Stimulated activated CD8-positive, alpha-beta memory T cell treated with anti-CD3 and anti-CD28 coated beads, Interleukin-2, amount 100 ng/mL, for 1 hour (primary cell): ENCODE measurements at regions not wholly inside any gene's neighbourhood (a gene's known extent, or its start where the extent isn't known, plus 50 kb on each side); places are given as distances from the start of the nearest gene placed in this dataset.
"Not testable (repeated sequence)": the region's sequence is repeated elsewhere in the genome, so short reads cannot be mapped to it uniquely, and the experiment has no call there.

Source experiments
- DNase-seq, 2 donors: peaks; one replicate each; pipeline ENCODE4 v3.0.0-alpha.2; 2020; ENCODE audit warnings: low read depth in 2 of 2

DNA sequence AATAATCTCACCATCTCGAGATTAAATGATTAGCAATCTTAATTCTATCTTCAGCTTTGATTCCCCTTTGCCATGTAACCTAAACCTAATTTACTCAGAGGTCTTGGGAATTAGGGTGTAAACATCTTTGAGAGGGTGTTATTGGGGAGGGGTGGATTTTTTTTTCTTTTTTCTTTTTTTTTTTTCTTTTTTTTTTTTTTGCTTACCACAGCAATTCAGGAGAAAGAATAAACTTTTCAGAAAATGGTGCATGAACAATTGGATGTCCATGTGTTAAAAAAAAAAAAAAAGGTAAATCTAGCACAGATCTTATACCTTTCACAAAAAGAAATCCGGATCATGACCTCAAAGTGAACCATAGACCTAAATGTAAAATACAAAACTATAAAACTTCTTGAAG is 160.8 kb upstream of the FANCL start:
- DNase-seq: no peak

DNA sequence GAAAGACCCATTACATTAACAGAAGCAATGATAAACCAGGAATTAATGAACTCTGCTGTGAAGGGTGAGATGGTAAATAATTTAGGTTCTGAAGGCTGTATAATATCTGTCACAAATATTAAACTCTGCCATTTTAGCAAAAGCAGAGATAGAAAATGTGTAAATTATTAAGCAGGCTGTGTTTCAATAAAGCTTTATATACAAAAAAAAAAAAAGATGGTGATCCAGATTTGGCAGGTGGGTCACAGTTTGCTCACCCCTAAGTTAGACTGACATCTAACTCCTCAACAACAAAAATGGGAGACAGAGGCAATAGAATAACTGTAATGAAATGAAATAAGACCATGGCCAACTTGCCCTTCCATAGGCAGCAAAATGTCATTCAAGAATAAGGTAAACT is 157.3 kb upstream of the FANCL start:
- no peak for DNase-seq

DNA sequence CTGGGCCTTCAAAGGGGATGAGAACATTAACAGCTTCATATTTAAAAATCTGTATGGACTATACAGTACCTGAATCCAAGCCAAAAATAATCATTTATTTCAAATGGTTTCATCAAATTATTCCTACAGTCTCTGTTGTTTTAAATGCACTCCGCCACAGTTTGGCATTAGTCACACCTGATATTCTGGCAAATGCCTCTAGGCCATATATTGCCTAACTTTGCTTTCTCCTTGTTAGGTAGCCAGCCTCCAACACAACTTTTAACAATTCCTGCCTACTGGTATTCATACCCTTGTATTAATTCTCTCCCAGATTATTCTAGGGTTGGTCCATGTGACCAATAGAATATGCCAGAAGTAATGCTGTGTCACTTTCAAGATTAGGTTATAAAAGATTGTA is 146.6 kb upstream of the FANCL start:
- DNase-seq: no peak

DNA sequence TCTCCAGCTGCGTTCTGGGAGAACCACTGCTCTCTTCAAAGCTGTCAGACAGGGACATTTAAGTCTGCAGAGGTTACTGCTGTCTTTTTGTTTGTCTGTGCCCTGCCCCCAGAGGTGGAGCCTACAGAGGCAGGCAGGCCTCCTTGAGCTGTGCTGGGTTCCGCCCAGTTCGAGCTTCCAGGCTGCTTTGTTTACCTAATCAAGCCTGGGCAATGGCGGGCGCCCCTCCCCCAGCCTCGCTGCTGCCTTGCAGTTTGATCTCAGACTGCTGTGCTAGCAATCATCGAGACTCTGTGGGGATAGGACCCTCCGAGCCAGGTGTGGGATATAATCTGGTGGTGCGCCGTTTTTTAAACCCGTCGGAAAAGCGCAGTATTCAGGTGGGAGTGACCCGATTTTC is 145.8 kb upstream of the FANCL start:
- not testable (repeated sequence) for DNase-seq

DNA sequence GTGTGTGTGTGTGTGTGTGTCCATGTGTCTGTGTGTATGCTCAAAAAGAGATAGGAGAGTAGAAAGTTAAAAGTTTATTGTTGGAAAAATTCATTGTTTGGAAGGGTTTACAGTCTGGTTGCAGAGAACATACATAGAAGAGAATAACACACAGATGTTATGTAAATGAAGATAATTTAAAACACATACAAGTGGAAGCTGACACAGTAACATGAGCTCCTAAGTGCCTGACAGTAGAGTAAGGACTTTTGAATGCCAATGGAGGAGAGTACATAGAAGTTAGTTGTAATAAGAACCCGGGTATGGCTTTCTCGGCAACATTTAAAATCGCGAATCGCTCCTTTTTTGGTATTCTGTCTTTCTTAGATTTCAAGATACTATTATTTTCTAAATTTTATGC is 137.0 kb upstream of the FANCL start:
- no peak for DNase-seq

DNA sequence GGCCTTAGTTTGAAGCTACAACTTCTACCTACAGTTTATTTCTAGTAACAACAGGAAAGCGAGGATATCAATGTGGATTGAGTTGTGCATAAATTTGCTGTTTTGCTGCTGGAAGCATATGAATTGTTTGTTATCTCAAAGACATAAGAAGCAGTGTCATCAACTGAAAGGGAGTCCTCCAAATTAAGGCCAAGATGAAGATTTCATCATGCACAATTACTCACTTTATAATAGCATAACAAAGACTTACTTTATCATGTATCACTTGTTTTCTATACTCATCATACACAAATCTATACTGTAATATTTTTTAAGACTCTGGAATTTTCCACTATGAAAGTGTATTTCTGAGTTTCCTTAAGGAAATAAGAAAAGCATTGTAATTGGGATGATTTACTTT is 136.1 kb upstream of the FANCL start:
- no peak for DNase-seq

DNA sequence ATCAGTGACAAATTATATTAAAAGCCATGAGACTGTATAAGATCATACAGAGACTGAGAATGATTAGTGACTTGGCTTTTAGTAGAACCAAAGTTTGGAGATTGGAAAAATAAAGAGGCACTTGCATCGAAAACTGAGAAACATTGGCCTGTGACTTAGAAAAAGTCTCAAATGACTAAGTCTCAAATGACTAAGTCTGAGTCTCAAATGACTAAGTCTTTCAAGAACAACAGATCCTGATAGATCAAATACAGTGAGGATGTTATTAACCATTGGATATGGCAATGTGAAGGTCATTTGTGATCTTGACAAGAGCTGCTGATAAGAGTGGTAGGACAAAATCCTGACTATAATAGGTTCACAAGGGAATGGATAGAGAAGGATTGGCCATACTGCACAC is 135.5 kb upstream of the FANCL start:
- no peak for DNase-seq

DNA sequence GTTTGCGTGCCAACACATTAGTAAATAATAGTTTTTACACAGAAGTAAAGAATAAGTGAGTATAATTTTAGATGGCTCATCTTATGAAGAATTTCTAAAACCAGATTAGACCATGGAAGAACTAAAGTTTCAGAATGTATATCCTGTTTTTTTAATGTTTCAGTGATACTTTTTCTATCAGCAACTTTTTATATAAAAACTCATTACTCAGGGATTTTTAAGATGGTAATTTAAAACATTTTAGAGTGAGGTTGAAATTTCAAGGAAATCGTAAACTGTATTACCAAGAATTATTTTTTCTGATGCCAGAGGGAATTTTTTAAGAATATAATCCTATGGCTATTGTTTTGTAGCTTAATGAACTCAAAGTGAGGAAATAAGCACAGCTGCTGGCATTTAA is 128.5 kb upstream of the FANCL start:
- DNase-seq: no peak

DNA sequence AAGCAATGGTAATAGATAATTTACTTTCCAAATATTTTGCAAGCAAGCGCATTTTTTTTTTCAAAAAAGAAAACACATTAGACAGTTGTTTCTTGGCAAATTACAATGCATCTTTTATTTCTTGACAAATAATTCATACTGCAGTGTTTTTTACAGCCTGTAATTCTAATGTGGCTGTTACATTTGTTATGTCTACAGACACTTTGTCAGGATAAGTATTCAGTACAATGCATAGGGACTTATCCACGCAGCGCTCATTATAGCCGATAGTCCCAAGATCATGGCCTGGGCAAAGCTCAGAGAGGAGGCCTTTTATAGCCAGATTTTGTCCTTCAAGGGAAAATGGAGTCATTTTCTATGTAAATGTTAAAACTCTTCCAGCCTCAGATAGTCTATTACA is 123.0 kb upstream of the FANCL start:
- no peak for DNase-seq

DNA sequence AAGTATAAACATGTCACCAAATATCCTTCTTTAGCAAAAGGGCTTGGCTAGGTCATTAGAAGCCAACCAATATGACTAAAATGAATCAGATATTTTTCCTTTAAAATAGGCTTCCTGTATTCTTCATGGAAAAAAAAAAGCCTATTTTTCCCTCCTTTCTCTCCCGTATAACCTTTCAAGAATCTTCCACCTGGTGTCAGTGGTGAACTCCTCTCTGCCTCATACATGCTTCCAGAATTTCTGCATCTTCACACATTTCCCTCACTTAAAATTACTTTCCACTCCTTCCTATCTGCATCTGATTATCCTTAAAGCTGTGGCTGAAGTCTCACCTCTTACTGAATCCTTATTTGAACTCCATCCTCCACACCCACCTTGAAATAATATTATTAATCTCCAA is 116.9 kb upstream of the FANCL start:
- no peak for DNase-seq

DNA sequence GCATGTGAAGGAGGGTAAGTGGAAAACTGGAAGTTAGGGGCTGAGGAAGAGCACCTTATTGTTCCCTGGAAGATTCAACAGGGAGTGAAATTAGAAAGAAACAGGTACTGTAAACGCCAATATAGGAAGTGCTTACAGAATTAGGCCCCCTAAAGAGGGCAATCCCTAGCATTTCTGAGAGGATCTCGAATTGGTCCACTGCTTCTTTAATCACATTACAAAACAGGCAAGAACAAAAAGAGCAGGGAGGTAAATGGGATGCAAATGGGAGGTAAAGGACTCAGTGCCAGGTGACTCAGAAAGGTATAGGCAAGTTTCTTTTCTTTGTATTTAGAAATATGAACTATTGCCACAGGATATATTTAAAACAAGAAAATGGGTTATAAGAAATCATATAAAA is 116.4 kb upstream of the FANCL start:
- DNase-seq: no peak

DNA sequence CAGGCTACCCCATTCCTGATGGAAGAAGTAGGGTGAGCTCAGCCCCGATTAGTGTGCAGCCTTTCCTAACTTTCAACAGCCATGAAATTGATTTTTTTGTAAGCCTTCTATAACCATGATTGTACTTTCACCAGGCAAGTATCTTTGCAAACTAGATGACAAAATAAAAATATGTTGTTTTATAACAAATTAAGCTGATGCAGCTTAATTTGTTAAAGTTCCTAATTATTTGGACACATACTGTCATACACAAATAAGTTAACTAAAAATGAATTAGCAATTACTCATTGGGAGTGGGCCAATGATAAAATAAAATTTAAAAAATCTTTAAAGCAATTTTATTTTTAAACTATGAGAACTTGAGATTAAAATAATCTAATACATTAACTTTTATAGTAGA is 113.1 kb upstream of the FANCL start:
- no peak for DNase-seq

DNA sequence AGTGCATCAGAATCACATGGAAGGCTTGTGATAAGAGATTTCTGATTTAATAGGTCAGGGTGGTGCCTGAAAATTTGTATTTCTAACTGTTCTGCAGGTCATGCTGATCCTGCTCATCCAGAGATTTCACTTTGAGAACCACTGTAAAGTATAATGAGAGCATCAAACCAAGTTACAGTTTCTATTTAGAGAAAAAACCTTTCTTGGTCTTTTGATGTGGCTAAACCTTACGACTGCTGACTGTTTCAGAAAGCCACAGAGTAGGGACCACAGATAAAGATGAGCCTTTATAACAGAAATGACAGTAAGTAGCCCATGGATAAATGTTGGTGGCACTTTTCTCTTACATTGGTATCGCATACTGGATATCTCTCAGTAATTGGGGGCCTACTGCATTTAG is 109.4 kb upstream of the FANCL start:
- no peak for DNase-seq

DNA sequence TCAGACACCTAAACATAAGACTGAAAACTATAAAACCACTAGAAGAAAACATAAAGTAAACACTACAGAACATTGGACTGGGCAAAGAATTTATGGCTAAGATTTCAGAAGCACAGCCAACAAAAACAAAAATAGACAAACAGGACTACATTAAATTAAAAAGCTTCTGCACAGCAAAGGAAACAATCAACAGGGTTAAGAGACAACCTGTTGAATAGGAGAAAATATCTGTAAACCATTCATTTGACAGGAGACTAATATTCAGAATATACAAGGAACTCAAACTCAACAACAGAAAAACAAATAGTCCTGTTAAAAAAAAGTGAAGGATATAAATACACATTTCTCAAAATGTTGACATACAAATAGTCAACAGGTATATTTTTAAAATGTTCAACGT is 106.7 kb upstream of the FANCL start:
- no peak for DNase-seq

DNA sequence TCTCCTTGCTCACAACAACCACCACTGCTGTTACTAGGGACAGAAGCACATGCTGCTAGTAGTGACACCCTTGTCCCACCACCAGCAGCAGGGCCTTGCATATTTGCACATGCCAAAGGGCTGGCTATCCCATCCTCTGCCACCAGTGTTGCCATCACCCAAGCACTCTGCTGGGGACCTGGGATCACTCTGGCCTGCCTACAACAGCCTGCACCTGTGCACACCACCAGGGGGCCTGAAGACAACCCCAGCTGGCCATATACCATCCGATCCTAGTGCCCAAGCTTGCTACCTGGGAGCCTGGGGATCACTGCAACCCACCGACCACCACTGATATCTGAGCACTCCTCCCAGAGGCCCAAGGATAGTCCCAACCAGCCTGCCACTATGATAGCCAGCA is 99.9 kb upstream of the FANCL start:
- no peak for DNase-seq

DNA sequence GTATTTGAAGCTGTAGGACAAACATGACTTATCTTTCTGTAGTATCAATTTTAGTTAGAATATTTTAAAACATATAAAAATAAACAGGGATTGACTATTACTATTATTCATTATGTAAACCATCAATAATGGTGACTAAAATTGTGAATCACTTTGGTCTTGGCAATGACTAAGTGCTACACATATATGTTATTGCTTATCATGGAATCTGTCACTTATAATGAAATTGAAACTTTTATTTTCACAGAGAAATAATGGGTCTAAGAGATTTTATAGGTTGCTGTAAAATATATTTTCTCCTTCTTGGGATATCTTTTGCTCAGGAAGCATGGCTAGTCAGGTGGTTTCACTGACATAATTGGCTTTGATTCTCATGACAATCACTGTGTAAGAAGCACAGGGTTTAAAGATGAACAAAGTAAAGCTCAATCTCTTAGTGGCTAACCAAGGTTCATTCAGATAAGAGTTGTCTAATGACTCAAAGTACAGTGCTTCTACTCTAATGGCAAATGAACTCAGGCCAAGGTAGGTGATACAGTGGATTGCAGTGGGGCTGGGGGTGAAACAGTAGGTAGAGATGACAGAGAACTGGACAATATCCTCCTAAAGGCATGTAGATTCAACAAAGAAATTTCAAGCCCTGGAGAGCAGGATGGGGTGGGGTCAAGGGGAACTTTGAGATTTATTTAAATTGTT is 98.6 kb upstream of the FANCL start:
- no peak for DNase-seq

DNA sequence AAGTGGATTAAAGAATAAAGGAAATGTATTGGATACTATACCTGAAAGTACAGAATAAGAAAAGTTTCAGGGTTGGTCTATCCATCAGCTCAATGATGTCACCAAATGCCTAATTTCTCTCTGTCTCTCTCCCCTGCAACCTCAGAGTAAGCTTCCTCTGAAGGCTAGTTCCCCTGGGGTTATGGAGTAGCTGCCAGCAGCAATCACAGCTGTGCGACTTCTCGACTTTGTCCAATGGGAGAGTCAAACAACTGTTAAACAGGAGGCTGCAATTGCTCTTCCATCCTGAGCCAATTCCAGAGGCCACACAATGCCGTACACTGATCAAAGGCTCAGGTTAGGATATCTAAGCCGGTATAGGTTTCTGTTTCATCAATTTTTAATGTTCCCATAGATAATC is 95.3 kb upstream of the FANCL start:
- DNase-seq: no peak

DNA sequence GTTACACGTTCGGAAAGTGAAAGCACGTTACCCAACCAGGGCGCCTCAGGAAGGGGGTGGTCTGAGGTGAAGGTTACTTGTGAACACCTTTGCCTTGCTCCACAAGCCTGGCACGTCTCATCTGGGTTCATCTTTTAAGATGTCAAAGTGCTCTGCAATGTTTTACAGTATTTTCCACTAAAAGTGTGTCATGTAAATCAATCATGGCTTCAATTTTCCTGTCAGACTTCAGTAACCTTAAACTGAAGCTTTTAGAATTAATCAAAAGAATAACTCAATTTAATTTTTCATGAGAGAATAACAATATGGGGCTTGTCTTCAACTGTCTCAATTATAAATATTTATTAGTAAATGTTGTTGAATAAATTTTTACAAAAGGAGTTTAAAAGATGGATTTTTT is 93.3 kb upstream of the FANCL start:
- no peak for DNase-seq

DNA sequence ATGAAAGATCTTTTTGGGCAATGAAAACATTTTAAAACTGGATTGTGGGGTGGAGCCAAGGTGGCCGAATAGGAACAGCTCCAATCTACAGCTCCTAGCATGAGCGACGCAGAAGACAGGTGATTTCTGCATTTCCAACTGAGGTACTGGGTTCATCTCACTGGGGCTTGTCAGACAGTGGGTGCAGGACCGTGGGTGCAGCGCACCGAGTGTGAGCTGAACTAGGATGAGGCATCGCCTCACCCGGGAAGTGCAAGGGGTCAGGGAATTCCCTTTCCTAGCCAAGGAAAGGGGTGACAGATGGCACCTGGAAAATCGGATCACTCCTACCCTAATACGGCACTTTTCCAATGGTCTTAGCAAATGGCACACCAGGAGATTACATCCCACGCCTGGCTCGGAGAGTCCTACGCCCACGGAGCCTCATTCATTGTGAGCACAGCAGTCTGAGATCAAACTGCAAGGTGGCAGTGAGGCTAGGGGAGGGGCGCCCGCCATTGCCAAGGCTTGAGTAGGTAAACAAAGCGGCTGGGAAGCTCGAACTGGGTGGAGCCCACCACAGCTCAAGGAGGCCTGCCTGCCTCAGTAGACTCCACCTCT is 84.3 kb upstream of the FANCL start:
- DNase-seq: not testable (repeated sequence)

DNA sequence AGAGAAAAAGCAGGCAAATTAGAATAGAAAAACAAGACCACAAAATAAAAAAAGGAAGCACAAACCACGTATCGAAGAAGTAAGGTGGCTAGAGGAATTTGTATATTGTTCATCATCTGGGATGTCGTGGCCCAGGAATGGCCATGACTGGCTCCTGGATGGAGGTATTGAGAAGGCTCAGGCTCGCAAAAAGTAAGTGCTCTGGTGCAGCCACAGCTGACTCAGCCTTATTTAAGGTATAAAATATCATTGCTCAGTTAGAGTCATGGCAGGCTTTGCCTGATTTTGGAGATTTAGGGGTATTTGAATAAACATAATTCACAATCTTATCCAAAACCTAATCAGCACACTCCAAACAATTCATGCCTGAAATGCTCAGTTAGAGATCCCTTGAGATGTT is 78.4 kb upstream of the FANCL start:
- no peak for DNase-seq

DNA sequence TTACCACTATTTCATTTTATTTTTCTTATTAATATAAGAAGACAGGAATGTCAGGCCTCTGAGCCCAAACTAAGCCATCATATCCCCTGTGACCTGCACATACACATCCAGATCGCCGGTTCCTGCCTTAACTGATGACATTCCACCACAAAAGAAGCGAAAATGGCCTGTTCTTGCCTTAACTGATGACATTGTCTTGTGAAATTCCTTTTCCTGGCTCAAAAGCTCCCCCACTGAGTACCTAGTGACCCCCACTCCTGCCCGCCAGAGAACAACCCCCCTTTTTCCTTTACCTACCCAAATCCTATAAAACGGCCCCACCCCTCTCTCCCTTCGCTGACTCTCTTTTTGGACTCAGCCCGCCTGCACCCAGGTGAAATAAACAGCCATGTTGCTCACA is 77.8 kb upstream of the FANCL start:
- DNase-seq: not testable (repeated sequence)

DNA sequence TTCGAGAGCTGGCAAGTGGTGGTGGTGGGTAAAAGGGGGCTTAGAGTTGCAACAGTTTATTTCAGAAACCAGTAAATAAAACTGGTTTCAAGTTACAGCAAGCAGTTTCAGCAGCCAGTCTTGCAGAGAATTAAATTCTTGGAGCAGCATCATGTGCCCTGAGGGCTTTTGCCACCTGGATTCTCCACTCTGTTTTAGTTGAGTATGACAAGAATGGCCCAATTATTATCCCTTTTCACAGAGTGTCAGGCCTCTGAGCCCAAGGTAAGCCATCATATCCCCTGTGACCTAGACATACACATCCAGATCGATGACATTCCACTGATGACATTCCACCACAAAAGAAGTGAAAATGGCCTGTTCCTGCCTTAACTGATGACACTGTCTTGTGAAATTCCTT is 72.8 kb upstream of the FANCL start:
- no peak for DNase-seq

DNA sequence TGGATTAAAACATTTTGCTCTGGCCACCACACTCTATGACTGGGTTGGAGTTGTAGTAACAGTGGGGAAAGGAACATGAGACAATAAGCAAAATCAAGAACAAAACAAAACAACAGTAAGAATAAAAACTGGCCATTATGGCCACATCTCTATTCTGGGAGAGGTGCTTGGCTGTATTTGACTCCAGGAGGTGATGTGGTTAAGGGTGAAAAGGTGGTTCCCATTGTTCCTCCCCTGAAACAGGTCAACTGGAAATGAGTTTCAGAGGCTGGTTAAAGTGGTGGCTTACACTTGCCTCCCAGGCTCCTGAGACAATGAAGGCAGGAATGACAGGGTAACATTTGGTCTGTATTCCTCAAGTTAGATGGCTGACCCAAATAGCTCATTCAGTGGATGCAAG is 67.3 kb upstream of the FANCL start:
- no peak for DNase-seq

DNA sequence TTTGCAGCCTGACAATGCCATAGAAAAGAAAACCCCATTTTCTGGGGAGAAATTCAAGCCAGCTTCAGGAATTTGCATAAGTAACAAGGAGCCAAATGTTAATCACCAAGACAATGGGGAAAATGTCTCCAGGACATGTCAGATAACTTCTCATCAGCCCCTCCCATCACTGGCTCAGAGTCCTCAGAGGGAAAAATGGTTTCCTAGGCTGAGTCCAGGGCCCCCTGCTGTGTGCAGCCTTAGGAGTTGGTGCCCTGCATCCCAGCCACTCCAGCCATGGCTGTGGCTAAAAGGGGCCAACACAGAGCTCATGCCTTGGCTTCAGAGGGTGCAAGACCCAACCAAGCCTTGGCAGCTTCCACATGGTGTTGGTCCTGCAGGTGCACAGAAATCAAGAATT is 63.7 kb upstream of the FANCL start:
- DNase-seq: no peak
